IMR-90 (cell line): ENCODE measurements at regions not wholly inside any gene's neighbourhood (a gene's known extent, or its start where the extent isn't known, plus 50 kb on each side); places are given as distances from the start of the nearest gene placed in this dataset.

Source experiments
- ATAC-seq: fragments of 200-7000 bp; cut with Tn5 transposase; 2 replicates; pipeline ENCODE4 v1.9.1; 2020; ENCODE audit warnings: low read depth, mild to moderate bottlenecking, moderate library complexity
- BruUV-seq: library from RNA; stranded (reverse); fragments of 400-500 nt; replicated peaks from 2 replicates; lab custom pipeline; 2021; lab: Mats Ljungman, UMichigan
- CTCF ChIA-PET: fragments of 300-600 bp; formaldehyde crosslinking; extraction: SDS; loops from one replicate; lab custom pipeline; 2021; ENCODE audit warnings: antibody characterized with exemption; lab: Yijun Ruan, JAX
- POLR2A ChIA-PET: fragments of 300-600 bp; sonication (Branson Sonifier 250); formaldehyde crosslinking; loops from one replicate; lab custom pipeline; 2022; ENCODE audit warnings: antibody characterized with exemption; ENCODE audit not compliant: unreplicated experiment; lab: Charles Lee
- DNase-seq: peaks from one replicate; pipeline ENCODE4 v3.0.0; 2013
- H2AFZ ChIP-seq: replicated peaks from 2 replicates; pipeline ENCODE3; 2013; ENCODE audit warnings: low read length, mild to moderate bottlenecking; ENCODE audit not compliant: poor library complexity
- H2AK5ac ChIP-seq: 2 replicates; pipeline ENCODE4 v1.6.1; 2013; ENCODE audit warnings: low read depth, low read length, inconsistent platforms
- H2AK9ac ChIP-seq: replicated peaks from 2 replicates; pipeline ENCODE3; 2013; ENCODE audit warnings: mild to moderate bottlenecking, low read depth, low read length, moderate library complexity; ENCODE audit not compliant: poor library complexity
- H2BK120ac ChIP-seq: 2 replicates; pipeline ENCODE4 v1.6.1; 2013; ENCODE audit warnings: low read depth, low read length, inconsistent platforms
- H2BK15ac ChIP-seq: 3 replicates; pipeline ENCODE4 v1.6.1; 2013; ENCODE audit warnings: low read depth, low read length, inconsistent platforms
- H2BK20ac ChIP-seq: 2 replicates; pipeline ENCODE4 v1.6.1; 2013; ENCODE audit warnings: low read depth, mild to moderate bottlenecking, inconsistent platforms, low read length, moderate library complexity
- H2BK5ac ChIP-seq: 2 replicates; pipeline ENCODE4 v1.6.1; 2013; ENCODE audit warnings: mild to moderate bottlenecking, low read depth, low read length, inconsistent platforms; ENCODE audit not compliant: poor library complexity, severe bottlenecking
- H3K14ac ChIP-seq: replicated peaks from 2 replicates; pipeline ENCODE4 v1.6.1; 2013; ENCODE audit warnings: low read depth, low read length, inconsistent platforms
- H3K18ac ChIP-seq: 2 replicates; pipeline ENCODE4 v1.6.1; 2013; ENCODE audit warnings: low read depth, low read length, control low read depth
- H3K23ac ChIP-seq: 2 replicates; pipeline ENCODE4 v1.6.1; 2013; ENCODE audit warnings: low read depth, low read length, inconsistent platforms
- H3K27ac ChIP-seq: 2 replicates; pipeline ENCODE4 v1.5.1; 2013; ENCODE audit warnings: mild to moderate bottlenecking, control low read depth, low read length; ENCODE audit not compliant: insufficient read depth
- H3K27me3 ChIP-seq: 2 replicates; pipeline ENCODE4 v1.6.1; 2013; ENCODE audit warnings: low read length; ENCODE audit not compliant: control insufficient read depth, insufficient read depth
- H3K36me3 ChIP-seq: 2 replicates; pipeline ENCODE4 v1.6.1; 2013; ENCODE audit warnings: low read length, mixed read lengths; ENCODE audit not compliant: control insufficient read depth, insufficient read depth
- H3K4ac ChIP-seq: 2 replicates; pipeline ENCODE4 v1.6.1; 2013; ENCODE audit warnings: low read depth, low read length, inconsistent platforms
- H3K4me1 ChIP-seq: 2 replicates; pipeline ENCODE4 v1.6.1; 2013; ENCODE audit warnings: low read length, mixed read lengths; ENCODE audit not compliant: control insufficient read depth, insufficient read depth
- H3K4me2 ChIP-seq: 2 replicates; pipeline ENCODE4 v1.6.1; 2013; ENCODE audit warnings: low read depth, mild to moderate bottlenecking, control low read depth, low read length, moderate library complexity
- H3K4me3 ChIP-seq: 2 replicates; pipeline ENCODE4 v1.5.1; 2013; ENCODE audit warnings: low read depth, mild to moderate bottlenecking, control low read depth, low read length, moderate library complexity; ENCODE audit not compliant: insufficient read depth
- H3K56ac ChIP-seq: 2 replicates; pipeline ENCODE4 v1.6.1; 2013; ENCODE audit warnings: low read length, inconsistent platforms; ENCODE audit not compliant: insufficient read depth; ENCODE audit errors: extremely low read depth
- H3K79me1 ChIP-seq, 2 experiments: 2 replicates each; pipeline ENCODE4 v1.6.1; 2013; ENCODE audit warnings: low read length in 2 of 2, inconsistent platforms in 1 of 2, low read depth in 1 of 2
- H3K9ac ChIP-seq: 2 replicates; pipeline ENCODE4 v1.6.1; 2013; ENCODE audit warnings: low read depth, low read length, control low read depth
- H3K9me1 ChIP-seq: 2 replicates; pipeline ENCODE4 v1.6.1; 2013; ENCODE audit warnings: low read length, inconsistent platforms; ENCODE audit not compliant: insufficient read depth
- H3K9me3 ChIP-seq: 2 replicates; pipeline ENCODE4 v1.6.1; 2013; ENCODE audit warnings: low read length; ENCODE audit not compliant: control insufficient read depth, insufficient read depth
- H4K20me1 ChIP-seq: 2 replicates; pipeline ENCODE4 v1.6.1; 2013; ENCODE audit warnings: low read length, inconsistent platforms; ENCODE audit not compliant: insufficient read depth
- H4K5ac ChIP-seq: 2 replicates; pipeline ENCODE4 v1.6.1; 2013; ENCODE audit warnings: mild to moderate bottlenecking, low read depth, low read length, control low read depth
- H4K8ac ChIP-seq, 2 experiments: 2 replicates each; pipeline ENCODE4 v1.6.1; 2013; ENCODE audit warnings: low read depth in 2 of 2, low read length in 2 of 2, control low read depth in 1 of 2, inconsistent platforms in 1 of 2
- H4K91ac ChIP-seq: 2 replicates; pipeline ENCODE4 v1.6.1; 2013; ENCODE audit warnings: low read depth, low read length, inconsistent platforms; ENCODE audit not compliant: insufficient read depth
- BHLHE40 ChIP-seq: fragments of 150-350 bp; IDR thresholded peaks from 2 replicates; pipeline ENCODE4 v1.6.1; 2016; ENCODE audit warnings: mild to moderate bottlenecking, low read depth, low read length
- CEBPB ChIP-seq: IDR thresholded peaks from 2 replicates; pipeline ENCODE4 v1.6.1; 2012; ENCODE audit warnings: low read depth, low read length, improper control_type of control experiment
- FOS ChIP-seq: fragments of 150-350 bp; IDR thresholded peaks from 2 replicates; pipeline ENCODE4 v1.6.1; 2016; ENCODE audit warnings: low read depth, low read length
- MAFK ChIP-seq: IDR thresholded peaks from 2 replicates; pipeline ENCODE4 v1.6.1; 2012; ENCODE audit warnings: low read depth, low read length, improper control_type of control experiment
- MAZ ChIP-seq: IDR thresholded peaks from 2 replicates; pipeline ENCODE4 v1.6.1; 2012; ENCODE audit warnings: low read depth, mild to moderate bottlenecking, low read length, improper control_type of control experiment, moderate library complexity, borderline replicate concordance
- MXI1 ChIP-seq: IDR thresholded peaks from 2 replicates; pipeline ENCODE4 v1.6.1; 2012; ENCODE audit warnings: low read depth, mild to moderate bottlenecking, low read length, moderate library complexity, borderline replicate concordance
- NFE2L2 ChIP-seq: fragments of 150-350 bp; IDR thresholded peaks from 2 replicates; pipeline ENCODE4 v1.6.1; 2016; ENCODE audit warnings: low read depth, mild to moderate bottlenecking, low read length
- RAD21 ChIP-seq: IDR thresholded peaks from 2 replicates; pipeline ENCODE4 v1.6.1; 2012; ENCODE audit warnings: low read length, improper control_type of control experiment
- RCOR1 ChIP-seq: IDR thresholded peaks from 2 replicates; pipeline ENCODE4 v1.6.1; 2012; ENCODE audit warnings: mild to moderate bottlenecking, low read length, improper control_type of control experiment; ENCODE audit not compliant: insufficient replicate concordance
- RFX5 ChIP-seq: IDR thresholded peaks from 2 replicates; pipeline ENCODE4 v1.8.0; 2012; ENCODE audit warnings: low read depth, mild to moderate bottlenecking, low read length, moderate library complexity
- SMC3 ChIP-seq: fragments of 150-350 bp; IDR thresholded peaks from 2 replicates; pipeline ENCODE4 v1.6.1; 2016; ENCODE audit warnings: low read depth, mild to moderate bottlenecking, antibody characterized with exemption, low read length, moderate library complexity
- WGBS, 2 experiments: methylation state at CpG; one replicate each; pipeline versions ENCODE4 v1.1.5 to v1.1.7; 2013; ENCODE audit warnings: missing lambda C conversion rate in 2 of 2; ENCODE audit not compliant: insufficient read length in 1 of 2; ENCODE audit errors: extremely low coverage in 2 of 2; 5-methylcytosine and 5-hydroxymethylcytosine counted together
- dilution Hi-C: fragments of 300-500 bp; cut with HindIII; formaldehyde crosslinking; loops from one replicate; pipeline ENCODE4 v1.14.3; 2018; ENCODE audit warnings: low sequenced_read_pairs; ENCODE audit not compliant: unreplicated experiment
- in situ Hi-C: fragments of 300-500 bp; cut with MboI; formaldehyde crosslinking; loops from 3 replicates; pipeline ENCODE4 v1.14.3; 2019; ENCODE audit warnings: low sequenced_read_pairs, inconsistent platforms, mixed read lengths
- intact Hi-C: fragments of 100-400 bp; cut with micrococcal nuclease; formaldehyde crosslinking; loops from 2 replicates; pipeline ENCODE4 v1.10.0; 2022
- TF ChIP-seq, protein P1 (sequence below): fragments of 150-350 bp; IDR thresholded peaks from 2 replicates; pipeline ENCODE4 v1.6.1; 2016; ENCODE audit warnings: low read depth, mild to moderate bottlenecking, low read length, moderate library complexity, borderline replicate concordance

DNA sequence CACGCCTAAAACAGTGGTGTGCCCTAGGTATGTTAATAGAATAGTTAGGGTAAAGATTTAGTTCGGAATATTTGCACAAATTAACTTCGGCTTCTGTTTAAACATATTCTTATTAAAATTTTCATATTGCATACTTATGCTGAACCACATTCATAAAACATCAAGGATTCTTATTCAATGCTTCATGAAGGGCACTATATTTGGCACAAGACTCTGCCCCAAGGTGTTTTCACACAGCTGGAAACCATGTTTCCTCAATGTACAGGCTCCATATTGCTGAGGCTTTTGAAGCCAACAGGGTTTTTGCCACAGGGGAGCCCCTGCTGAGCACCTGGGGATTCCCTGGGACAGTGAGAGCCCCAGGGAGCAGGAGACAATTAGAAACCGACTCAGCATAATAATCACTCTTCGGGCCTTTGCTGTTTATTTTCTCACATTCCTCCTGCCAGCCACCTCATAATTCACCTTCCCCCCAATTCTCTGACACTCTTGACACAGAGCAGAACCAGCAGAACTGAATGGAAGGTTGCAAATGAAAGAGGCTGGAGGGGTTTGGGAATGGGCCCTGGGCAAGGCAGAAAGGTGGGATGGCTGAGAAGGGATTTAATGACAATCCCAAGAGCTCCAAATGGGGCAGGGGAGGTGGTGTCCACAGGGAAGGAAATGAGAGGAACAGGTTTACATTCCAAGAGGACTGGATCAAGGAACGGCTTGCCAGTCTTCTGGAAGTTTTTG is 72.3 kb upstream of the POMP start (continued):
- TF ChIP-seq, protein P1, sequence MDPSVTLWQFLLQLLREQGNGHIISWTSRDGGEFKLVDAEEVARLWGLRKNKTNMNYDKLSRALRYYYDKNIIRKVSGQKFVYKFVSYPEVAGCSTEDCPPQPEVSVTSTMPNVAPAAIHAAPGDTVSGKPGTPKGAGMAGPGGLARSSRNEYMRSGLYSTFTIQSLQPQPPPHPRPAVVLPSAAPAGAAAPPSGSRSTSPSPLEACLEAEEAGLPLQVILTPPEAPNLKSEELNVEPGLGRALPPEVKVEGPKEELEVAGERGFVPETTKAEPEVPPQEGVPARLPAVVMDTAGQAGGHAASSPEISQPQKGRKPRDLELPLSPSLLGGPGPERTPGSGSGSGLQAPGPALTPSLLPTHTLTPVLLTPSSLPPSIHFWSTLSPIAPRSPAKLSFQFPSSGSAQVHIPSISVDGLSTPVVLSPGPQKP: no peak

DNA sequence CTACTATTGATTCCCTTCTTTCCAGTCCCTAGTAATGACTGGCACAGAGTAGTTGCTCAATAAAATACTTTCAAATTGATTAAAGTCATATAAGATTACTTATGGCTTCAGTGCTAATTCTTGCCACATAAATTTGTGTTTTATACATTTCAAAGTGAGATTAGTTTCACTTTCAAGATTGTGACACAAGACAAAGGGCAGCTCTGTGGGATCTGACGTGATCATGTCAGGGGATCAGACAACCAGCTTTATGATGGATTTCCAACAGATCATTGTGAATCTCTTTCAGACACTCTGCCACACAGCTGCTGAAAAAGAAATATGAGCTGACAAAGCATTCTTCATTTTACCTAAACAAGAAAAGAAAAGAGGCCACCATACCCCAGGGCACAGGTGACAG is 73.4 kb upstream of the POMP start:
- intact Hi-C loops (no loop called here), dilution Hi-C loops (no loop called here), in situ Hi-C loops (no loop called here)
- H2AK9ac ChIP-seq: no peak overlapping the region
- H2AFZ ChIP-seq: no peak overlapping the region
- peak overlapping the region; percentile 4; the same call in 1 of the 2 replicates for H3K56ac ChIP-seq
- H4K20me1 ChIP-seq: no peaks in the 10 kb centered on the region
- ATAC-seq: no peak
- POLR2A ChIA-PET: no interaction called here
- no TSS peak for BruUV-seq
- H3K27ac ChIP-seq: peak overlapping the region; percentile 97; the same call in 1 of the 2 replicates
- no peaks in the 10 kb centered on the region for H3K9me3 ChIP-seq
- WGBS, 2 experiments: no CpG with 5 or more reads among the region's 1 CpG
- CTCF ChIA-PET: interaction anchor here (0.6 kb wide), 1 partner anchor 26 kb away, joined by 3 read pairs; no protein-coding TSS in a partner anchor
- H3K18ac ChIP-seq: peak overlapping the region; percentile 99
- H3K4me2 ChIP-seq: no peak overlapping the region
- H2BK20ac ChIP-seq: peak overlapping the region; percentile 99
- no peaks in the 10 kb centered on the region for H3K27me3 ChIP-seq
- H3K9me1 ChIP-seq: peaks cover 8% of the 10 kb centered on the region
- peaks cover 17% of the 10 kb centered on the region for H3K4me1 ChIP-seq
- H3K4ac ChIP-seq: peak overlapping the region; percentile 99
- H4K91ac ChIP-seq: peak overlapping the region; percentile 73
- H4K8ac ChIP-seq: peak overlapping the region; percentile 75 to 99
- peak overlapping the region; percentile 100 for H2BK120ac ChIP-seq
- H3K9ac ChIP-seq: no peak overlapping the region
- DNase-seq: no peak
- H3K23ac ChIP-seq: peak overlapping the region; percentile 97; the same call in 1 of the 2 replicates
- H2BK5ac ChIP-seq: peak overlapping the region; percentile 96
- H3K79me1 ChIP-seq: no peaks in the 10 kb centered on the region
- no peak overlapping the region for H3K4me3 ChIP-seq
- H2AK5ac ChIP-seq: peak overlapping the region; percentile 57
- peak overlapping the region; percentile 85 for H2BK15ac ChIP-seq
- no peaks in the 10 kb centered on the region for H3K36me3 ChIP-seq
- peak overlapping the region; percentile 20; the same call in 1 of the 2 replicates for H4K5ac ChIP-seq
- H3K14ac ChIP-seq: peak overlapping the region; percentile 45
- no peak for TF ChIP-seq MAZ
- TF ChIP-seq, protein P1: no peak
- no peak for TF ChIP-seq RFX5
- TF ChIP-seq FOS: no peak
- TF ChIP-seq MXI1: no peak
- no peak for TF ChIP-seq CEBPB
- TF ChIP-seq BHLHE40: no peak
- no peak for TF ChIP-seq RAD21
- TF ChIP-seq RCOR1: no peak
- TF ChIP-seq NFE2L2: no peak
- TF ChIP-seq SMC3: no peak
- TF ChIP-seq MAFK: no peak
